Hematopoietic multipotent progenitor cell treated with erythropoietin and hydrocortisone succinate and interleukin-3 and kit ligand, for 15 days (in vitro differentiated cells): ENCODE measurements at regions not wholly inside any gene's neighbourhood (a gene's known extent, or its start where the extent isn't known, plus 50 kb on each side); places are given as distances from the start of the nearest gene placed in this dataset.

ENCODE experiments used
- DNase-seq: peaks from one replicate; pipeline ENCODE4 v3.0.0-alpha.2; 2015; ENCODE audit warnings: low spot score

DNA sequence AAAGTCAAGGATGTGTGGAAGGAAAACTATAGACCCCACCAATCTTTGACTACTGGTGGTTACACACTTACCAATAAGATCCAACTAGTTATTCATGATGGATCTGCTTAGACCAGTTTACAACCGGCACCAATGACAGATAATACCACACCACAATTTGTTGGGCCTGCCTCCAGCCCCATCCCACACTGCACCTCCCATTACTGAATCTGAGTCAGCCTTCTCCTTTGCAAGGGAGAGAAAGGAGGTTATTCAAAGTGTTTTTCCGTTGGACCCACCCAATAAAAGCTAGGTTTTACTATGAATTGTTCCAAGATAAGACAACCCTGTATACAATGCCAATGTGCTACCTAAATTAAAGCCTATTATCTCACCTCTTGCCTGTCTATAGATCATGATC lies 453.5 kb downstream of the MTRR start:
- no peak for DNase-seq

DNA sequence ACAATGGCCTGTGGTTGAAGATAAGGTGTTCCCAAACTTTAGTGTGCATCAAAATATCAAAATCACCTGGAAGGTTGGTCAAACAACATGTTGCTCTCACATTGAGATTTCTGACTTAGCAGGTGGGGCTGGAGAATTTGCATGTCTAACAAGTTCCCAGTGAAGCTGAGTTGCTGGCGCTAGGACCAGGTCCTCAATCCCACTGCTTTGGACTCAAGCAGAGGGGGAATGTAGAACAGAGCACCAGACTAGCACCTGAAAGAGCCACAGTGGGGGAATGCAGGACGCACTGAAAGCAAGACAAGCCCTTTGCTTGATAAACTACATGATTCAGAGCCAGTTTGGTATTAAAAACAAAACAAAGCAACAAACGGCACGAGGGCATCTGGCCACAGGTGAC lies 458.1 kb downstream of the MTRR start:
- no peak for DNase-seq

DNA sequence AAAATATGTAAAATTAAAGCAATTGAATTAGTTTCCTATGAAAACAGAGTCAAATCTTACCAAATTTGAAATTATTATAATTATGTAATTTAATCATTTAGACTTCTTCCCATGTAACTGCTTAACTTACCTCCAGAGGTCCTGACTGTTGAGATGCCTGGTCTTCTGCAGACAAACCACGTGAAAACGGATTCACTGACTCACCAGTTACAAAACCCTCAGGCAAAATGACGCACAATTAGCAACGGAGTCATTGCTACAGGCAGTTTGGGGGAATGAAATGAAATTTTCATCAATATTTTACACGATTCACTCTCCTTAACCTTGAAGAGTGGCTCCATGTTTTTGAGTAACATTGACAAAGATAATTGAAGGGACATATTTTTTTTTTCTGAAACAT lies 460.8 kb downstream of the MTRR start:
- no peak for DNase-seq

DNA sequence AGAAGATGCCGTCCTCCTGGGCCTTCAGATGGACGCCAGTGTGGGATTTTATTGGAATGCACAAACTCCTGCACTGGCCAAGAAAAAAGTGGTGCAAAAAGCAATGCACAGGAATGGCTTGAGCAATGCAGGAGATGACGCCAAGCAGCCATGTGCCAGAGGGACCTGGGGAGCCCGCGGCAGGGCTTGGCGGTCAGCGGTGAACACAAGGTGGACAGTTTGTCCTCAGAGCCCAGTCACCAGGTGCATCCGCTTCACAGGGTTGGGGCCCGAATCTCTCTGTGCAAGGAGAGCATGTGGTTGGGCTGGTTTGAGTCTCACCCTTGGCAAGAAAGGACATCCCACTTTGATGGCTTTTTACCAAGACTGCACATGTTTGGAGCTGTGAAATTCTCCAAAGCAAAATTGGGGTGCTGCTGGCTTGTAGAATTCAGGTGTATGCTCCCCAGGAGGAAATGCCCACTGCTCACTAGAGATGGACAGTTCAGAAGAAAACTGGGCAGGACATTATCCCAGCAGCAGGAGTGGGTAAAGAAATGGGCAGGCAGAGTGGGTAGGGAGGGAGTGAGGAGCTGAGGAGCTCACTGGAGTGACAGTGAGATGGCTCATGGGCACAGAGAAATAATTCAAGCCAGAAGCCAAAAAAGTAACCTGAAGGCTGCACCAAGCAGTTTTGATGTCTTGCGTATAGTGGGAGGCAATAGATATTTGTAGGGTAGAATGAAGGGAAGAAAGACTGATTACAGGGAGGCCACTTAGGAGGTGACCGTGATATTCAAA lies 463.9 kb downstream of the MTRR start:
- no peak for DNase-seq

DNA sequence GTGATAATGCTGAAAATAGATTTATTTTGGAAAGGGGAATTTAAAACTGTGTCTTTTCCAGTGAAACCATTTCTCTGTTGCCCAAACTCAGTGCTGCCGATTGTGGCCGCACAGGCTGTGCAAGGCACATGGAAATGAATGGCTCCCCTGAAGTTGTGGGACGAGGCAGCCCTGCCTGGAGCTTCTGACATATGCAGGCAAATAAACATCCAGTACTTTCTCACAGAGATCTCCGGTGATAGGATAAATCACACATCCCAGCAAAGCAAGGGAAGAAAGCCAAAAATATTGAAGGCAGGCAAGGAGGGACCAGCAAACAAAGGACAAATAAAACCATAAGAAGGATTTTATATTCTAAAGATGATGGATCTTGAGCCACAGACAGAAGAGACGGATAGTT lies 464.5 kb downstream of the MTRR start:
- no peak for DNase-seq

GRCh38 chr5:8333977-8334376 lies 465.0 kb downstream of the MTRR start:
- no peak for DNase-seq

DNA sequence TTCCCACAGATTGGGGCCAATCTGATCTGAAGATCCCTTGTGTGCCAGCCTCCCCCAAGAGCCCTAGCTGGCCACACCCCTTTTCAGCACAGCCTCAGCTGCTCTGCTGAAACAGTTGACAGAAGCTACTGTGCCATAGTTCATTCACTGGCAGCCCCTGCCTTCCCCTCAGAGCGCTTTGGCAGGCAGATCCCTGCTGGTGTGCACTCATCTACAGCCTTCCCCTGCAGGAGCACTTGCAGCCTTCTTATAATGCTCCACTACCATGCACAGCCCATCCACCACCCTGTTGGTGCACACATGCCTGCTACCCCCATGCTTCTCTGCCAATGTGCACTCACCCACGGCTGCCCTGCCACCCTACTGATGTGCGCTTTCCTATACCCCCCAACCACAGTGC lies 471.3 kb downstream of the MTRR start:
- DNase-seq = no peak

GRCh38 chr5:8340739-8341344 lies 471.9 kb downstream of the MTRR start:
- DNase-seq = no peak

- no peak for DNase-seq
These were observed 472.5 kb downstream of the MTRR start for GRCh38 chr5:8341406-8341805.

DNA sequence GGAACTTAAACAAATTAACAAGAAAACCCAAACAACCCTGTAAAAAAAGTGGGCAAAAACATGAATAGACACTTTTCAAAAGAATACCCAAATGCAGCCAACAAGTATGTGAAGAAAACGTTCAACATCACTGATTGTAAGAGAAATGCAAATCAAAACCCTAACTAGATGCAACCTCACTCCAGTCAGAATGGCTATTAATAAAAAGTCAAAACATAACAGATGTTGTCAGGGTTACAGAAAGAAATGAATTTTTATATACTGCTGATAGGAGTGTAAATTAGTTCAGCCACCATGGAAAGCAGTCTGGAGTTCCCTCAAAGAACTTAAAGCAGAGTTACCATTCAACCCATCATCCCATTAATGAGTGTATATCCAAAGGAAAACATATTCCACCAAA lies 479.0 kb downstream of the MTRR start:
- no peak for DNase-seq

DNA sequence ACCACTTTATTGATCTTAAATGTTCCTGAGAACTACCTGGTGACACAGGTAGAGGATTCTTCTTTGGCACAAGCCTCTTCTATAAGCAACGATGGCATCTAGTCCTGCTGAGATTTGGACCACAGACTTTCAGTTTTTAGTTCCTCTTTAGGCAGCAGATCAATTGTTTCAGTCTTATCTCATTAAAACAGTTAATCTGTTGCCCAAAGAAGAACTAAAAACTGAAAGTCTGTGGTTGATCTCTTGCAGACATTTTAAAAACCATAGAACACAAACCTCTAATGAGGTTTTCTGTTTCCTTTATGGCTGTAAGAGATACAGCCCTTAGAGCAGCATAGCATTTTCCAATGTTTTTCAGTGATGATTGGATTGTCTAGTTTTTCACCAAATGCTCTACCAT lies 480.9 kb downstream of the MTRR start:
- no peak for DNase-seq

DNA sequence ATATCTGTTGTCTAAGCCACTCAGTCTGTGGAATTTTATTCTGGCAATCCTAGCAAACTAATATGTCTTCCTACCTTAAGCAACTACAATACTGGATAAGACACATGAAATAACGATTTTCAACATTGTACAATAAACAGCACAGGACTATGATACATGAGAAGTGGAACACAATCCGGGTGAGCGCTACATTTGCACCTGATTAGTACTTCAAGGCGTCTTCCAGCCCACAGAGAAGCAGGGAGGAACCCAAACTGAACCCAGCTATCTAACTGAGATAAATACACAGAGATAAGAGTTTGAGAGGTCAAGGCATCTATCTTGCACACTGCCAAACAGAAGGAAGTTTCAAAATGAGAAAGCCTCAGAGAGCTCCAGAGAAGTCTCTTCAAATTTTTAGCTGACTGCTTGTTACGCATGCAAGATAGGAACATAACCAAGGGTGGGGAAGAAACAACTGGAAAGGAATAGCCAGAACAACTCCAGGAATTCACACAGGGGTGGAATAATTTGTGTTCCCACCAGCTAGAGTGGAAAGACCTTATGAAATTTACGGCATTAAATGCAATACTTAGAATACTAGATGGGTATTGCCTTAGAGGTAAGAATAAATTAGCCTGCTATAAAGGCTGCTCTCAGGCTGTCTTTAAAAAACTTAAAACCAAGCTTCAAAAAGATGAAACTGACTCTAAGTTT lies 481.8 kb downstream of the MTRR start:
- no peak for DNase-seq

DNA sequence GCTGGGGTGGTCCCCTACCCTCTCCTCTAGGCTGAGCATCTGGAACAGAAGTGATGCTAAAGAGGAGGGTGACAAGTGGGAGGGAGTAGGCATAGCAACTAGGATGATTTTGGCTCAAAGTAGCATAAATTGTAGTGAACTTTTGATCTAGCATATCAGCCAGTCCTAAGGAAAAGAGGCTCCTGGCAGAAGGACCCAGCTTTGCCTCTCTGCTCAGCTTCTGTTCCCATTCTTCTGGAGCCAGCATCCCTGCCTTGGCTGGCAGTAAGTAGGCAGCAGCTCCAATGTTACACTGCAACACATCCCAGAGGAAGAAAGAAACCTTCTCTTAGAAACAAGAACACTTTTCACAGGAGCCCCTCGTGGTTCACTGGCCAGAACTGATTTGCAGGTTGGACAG lies 487.0 kb downstream of the MTRR start:
- no peak for DNase-seq

GRCh38 chr5:8360012-8360411 lies 491.1 kb downstream of the MTRR start:
- DNase-seq = no peak

- no peak for DNase-seq
These were observed 493.5 kb downstream of the MTRR start for GRCh38 chr5:8362495-8362894.

- DNase-seq = no peak
These were observed 494.2 kb downstream of the MTRR start for GRCh38 chr5:8363138-8363537.

- DNase-seq = no peak
These were observed 497.3 kb downstream of the MTRR start for GRCh38 chr5:8366266-8366665.

DNA sequence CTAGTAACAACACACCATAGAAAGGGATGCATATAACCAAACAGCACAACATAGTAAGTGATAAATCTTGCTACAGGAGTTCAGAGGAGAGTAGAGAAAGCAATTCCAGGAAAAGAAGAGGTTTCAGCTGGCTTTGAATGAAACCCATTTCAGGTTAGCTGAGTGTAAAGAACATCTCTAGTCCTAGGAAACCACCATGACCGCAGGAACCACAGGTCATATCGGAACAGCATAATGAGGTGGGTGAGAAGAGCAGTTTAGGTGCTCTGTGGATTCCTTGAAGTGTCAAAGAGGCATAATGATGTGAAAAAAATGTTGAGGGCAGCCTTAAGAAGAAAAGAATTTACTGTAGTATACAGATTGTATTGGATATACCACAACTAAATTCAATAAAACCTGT lies 507.5 kb downstream of the MTRR start:
- DNase-seq = no peak

DNA sequence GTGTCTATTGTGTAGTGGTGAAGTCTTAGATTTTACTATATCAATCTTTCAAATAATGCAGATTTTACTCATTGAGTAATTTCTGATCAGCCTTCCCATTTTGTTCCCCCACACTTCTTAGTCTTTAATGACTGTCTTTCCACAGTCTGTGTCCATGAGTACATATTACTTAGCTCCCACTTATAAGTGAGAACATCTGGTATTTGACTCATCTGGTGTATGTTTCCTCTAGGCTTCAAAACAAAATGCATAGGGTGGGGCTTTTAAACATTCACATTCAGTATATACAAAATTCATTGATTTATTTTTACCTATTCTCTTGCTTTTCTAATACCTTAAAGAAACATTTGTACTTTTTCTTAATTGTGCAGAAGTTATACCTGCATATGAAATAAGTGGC lies 513.0 kb downstream of the MTRR start:
- DNase-seq = no peak

GRCh38 chr5:8382456-8382855 lies 513.5 kb downstream of the MTRR start:
- DNase-seq = no peak

DNA sequence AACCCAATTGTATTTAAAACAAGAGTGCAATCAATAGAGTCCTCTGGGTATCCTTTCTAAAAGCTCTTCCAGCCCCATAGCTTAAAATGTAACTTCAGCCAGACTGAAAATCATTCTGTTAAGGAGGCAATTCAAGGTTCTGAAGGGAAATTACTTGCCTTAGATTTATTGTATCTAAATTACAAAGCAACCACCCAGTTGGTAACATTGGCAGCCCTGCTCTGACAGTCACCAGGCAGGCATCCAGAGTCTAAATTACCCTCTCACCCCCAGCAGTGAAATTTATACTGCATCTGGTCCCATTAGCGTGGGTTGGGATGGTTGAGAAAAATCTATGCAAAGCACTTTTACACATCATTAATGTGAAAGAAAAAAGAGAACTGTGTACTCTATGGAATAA lies 514.7 kb downstream of the MTRR start:
- no peak for DNase-seq

- DNase-seq = no peak
These were observed 517.9 kb downstream of the MTRR start for GRCh38 chr5:8386719-8387288.

GRCh38 chr5:8391911-8392310 lies 523.0 kb downstream of the MTRR start:
- no peak for DNase-seq
